Naive thymus-derived CD8-positive, alpha-beta T cell (primary cell): ENCODE measurements at regions not wholly inside any gene's neighbourhood (a gene's known extent, or its start where the extent isn't known, plus 50 kb on each side); places are given as distances from the start of the nearest gene placed in this dataset.

Experiments
- ATAC-seq, 2 donors: fragments of 150-1000 bp; cut with Tn5 transposase in 1 of 2; sonication (Bioruptor Pico), chemical (Tn5 transposase) in 1 of 2; 1 replicate in 1 of 2; 2 replicates in 1 of 2; pipeline ENCODE4 v1.10.0; 2021; ENCODE audit warnings: mild to moderate bottlenecking in 2 of 2, moderate library complexity in 2 of 2
- POLR2A ChIA-PET: fragments of 350-600 bp; sonication (Branson Sonifier 250); formaldehyde crosslinking; loops from one replicate; lab custom pipeline; 2021; ENCODE audit warnings: antibody characterized with exemption; lab: Charles Lee
- DNase-seq, 10 donors: peaks; one replicate each; pipeline versions ENCODE4 v3.0.0 to v3.0.0-alpha.2; 2020 to 2022
- H3K27ac Mint-ChIP-seq, 10 donors: one replicate each; pipeline ENCODE4 v1.8.0; 2020 to 2022; ENCODE audit warnings: mild to moderate bottlenecking in 10 of 10, mixed read lengths in 10 of 10, moderate library complexity in 4 of 10, inconsistent platforms in 1 of 10
- H3K27me3 Mint-ChIP-seq, 5 donors: one replicate each; pipeline ENCODE4 v1.8.0; 2021 to 2022; ENCODE audit warnings: mixed read lengths in 5 of 5
- H3K36me3 Mint-ChIP-seq, 3 donors: one replicate each; pipeline ENCODE4 v1.8.0; 2020 to 2022; ENCODE audit warnings: mixed read lengths in 3 of 3, mild to moderate bottlenecking in 2 of 3, inconsistent platforms in 1 of 3
- H3K4me1 Mint-ChIP-seq, 4 donors: one replicate each; pipeline ENCODE4 v1.8.0; 2021 to 2022; ENCODE audit warnings: mixed read lengths in 4 of 4
- H3K4me3 Mint-ChIP-seq, 10 donors: one replicate each; pipeline ENCODE4 v1.8.0; 2020 to 2022; ENCODE audit warnings: mild to moderate bottlenecking in 10 of 10, mixed read lengths in 10 of 10, moderate library complexity in 6 of 10, inconsistent platforms in 1 of 10
- H3K9me3 Mint-ChIP-seq, 9 donors: one replicate each; pipeline ENCODE4 v1.8.0; 2020 to 2022; ENCODE audit warnings: mixed read lengths in 9 of 9, mild to moderate bottlenecking in 3 of 9, inconsistent platforms in 1 of 9, moderate library complexity in 1 of 9

DNA sequence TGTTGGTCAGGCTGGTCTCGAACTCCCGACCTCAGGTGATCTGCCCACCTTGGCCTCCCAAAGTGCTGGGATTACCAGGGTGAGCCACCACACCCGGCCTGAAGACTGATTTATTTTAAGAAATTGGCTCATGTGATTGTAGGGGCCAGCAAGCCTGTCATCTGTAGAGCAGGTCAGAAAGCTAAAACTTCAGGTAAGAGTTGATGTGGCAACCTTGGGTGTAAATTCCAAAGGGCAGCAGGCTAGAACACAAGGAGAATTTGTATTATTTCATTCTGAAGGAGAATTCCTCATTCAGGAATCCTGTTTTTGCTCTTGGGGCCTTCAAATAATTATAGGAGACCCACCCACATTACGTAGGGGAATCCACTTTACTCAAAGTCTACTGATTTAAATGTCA lies 728.7 kb downstream of the LTN1 start:
- no peak for ATAC-seq
- POLR2A ChIA-PET, result no interaction called here

DNA sequence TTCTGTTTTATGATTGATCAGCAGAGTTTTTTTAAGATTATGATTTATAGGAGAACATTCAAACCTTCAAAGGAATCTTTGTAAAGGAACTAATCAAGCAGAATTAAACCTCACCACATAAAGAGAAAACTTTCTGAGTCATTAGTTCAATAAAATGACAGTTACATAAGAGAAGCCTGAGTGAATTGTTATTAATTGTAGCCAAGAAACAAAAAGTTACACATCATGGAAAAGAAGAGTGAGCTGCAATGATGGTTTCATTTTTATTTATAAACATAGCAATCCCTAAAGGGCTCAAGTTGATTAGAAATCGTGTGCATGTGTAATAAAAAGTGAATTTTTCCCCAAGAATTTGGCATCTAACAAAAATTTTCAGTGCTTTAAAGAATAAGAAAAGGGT lies 731.4 kb downstream of the LTN1 start:
- Mint-ChIP-seq H3K9me3 (no peaks in the 10 kb centered on the region), H3K4me3 (no peak overlapping the region), H3K4me1 (no peaks in the 10 kb centered on the region), H3K36me3 (no peaks in the 10 kb centered on the region), H3K27ac (no peak overlapping the region), H3K27me3 (peaks cover 0 to 4% (median 0%) of the 10 kb centered on the region in 5 donors)
- no peak for DNase-seq
- POLR2A ChIA-PET, result no interaction called here
- ATAC-seq, result no peak

More for the DNA sequence above, 728.7 kb downstream of the LTN1 start:
- no peak overlapping the region for H3K4me3 Mint-ChIP-seq
- no peak overlapping the region for H3K27ac Mint-ChIP-seq
- no peaks in the 10 kb centered on the region for H3K4me1 Mint-ChIP-seq
- peaks cover 0 to 4% (median 0%) of the 10 kb centered on the region in 5 donors for H3K27me3 Mint-ChIP-seq
- no peak for DNase-seq
- H3K36me3 Mint-ChIP-seq, result no peaks in the 10 kb centered on the region
- H3K9me3 Mint-ChIP-seq, result no peaks in the 10 kb centered on the region

DNA sequence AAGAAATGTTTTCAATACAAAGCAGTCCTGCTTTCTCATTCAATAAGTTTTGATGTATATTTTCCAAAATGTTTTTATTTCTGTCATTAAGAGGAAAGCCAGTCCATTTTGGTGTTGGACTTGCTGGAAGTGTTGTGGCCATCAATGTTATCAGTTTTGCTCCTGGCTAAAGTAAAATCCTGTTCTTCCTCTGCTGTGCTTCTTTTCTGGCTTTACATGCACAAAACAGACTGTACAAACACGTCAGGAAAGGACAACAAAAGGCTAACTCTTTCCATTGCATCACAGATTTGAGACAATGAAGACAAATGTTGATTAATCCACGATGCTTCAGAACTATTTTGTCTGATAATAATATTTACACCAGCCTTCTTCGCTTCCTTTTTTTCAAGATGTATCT lies 735.4 kb downstream of the LTN1 start:
- Mint-ChIP-seq H3K4me1 (no peaks in the 10 kb centered on the region), H3K36me3 (no peaks in the 10 kb centered on the region), H3K9me3 (peaks cover 0 to 1% (median 0%) of the 10 kb centered on the region in 9 donors), H3K4me3 (no peak overlapping the region), H3K27ac (no peak overlapping the region), H3K27me3 (peaks cover 0 to 4% (median 1%) of the 10 kb centered on the region in 5 donors)
- DNase-seq (no peak), ATAC-seq (no peak)
- POLR2A ChIA-PET, result no interaction called here

DNA sequence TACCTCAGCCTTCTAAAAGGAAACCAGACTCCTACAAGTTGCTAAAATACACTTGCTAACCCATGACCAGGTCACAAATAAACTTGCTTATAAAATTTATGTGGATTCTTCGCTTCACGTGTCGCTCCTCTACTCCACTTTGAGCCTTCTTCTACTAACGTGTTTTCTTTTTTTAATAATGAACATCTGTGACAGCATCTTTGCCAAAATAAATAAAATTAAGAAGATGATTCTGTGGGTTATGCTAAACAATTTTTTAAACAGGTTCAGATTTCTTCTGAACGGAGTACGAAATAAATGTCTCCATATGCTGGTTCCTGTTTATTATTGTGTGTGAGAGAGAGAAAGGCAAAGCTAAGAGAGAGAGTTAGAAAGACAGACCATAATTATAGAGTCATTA lies 735.8 kb downstream of the LTN1 start:
- POLR2A ChIA-PET, result no interaction called here
- peaks cover 0 to 1% (median 0%) of the 10 kb centered on the region in 9 donors for H3K9me3 Mint-ChIP-seq

DNA sequence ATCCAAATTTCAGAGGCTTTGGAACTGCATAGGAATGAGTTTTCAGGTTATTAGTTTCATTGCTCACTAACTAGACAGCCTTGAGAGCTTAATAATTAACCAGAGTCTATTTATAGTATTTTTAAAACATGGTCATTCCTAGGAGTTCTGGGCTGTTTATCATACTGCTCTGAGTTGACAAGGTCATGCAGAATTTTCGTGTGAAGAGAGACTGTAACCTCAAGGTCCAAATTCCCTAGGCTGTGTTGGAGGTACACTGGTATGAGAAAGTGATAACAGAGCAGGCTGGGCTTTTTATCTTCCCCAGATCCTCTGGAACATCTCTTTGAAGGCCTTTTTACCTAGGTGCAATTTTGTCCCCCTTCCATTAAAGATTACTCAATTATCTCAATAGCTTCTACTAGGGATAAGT lies 736.3 kb downstream of the LTN1 start:
- Mint-ChIP-seq H3K27ac (no peak overlapping the region), H3K27me3 (peaks cover 0 to 4% (median 1%) of the 10 kb centered on the region in 5 donors), H3K4me3 (no peak overlapping the region), H3K4me1 (no peaks in the 10 kb centered on the region), H3K36me3 (no peaks in the 10 kb centered on the region), H3K9me3 (peaks cover 0 to 1% (median 0%) of the 10 kb centered on the region in 9 donors)
- POLR2A ChIA-PET, result no interaction called here
- ATAC-seq (no peak), DNase-seq (no peak)

More for the DNA sequence above, 735.8 kb downstream of the LTN1 start:
- Mint-ChIP-seq H3K4me3 (no peak overlapping the region), H3K27ac (no peak overlapping the region), H3K36me3 (no peaks in the 10 kb centered on the region), H3K27me3 (peaks cover 0 to 4% (median 1%) of the 10 kb centered on the region in 5 donors), H3K4me1 (no peaks in the 10 kb centered on the region)
- DNase-seq (no peak), ATAC-seq (no peak)

DNA sequence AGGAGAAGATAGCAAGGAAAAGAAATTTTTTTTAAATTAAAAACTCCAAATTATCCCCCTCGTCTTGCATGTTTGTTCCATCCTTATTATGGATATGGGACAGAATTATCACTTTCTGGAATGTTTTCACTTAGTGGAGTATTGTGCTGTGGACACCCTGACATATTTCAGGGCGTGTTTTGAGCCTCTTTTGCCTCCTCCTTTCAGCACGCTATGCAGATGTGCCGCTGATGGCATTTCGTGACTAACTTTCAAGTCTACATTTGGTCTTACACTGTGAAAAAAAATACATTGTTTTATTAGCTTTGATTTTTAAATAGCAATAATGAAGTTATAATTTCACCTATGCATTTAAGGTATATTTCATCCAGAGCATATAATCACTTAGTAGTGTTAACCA lies 738.7 kb downstream of the LTN1 start:
- no peak overlapping the region for H3K4me3 Mint-ChIP-seq
- H3K36me3 Mint-ChIP-seq, result no peaks in the 10 kb centered on the region
- no peak for ATAC-seq
- H3K27ac Mint-ChIP-seq, result no peak overlapping the region
- no peak for DNase-seq
- H3K9me3 Mint-ChIP-seq, result peaks cover 0 to 1% (median 0%) of the 10 kb centered on the region in 9 donors
- POLR2A ChIA-PET, result no interaction called here
- H3K27me3 Mint-ChIP-seq, result peaks cover 0 to 3% (median 0%) of the 10 kb centered on the region in 5 donors
- H3K4me1 Mint-ChIP-seq, result no peaks in the 10 kb centered on the region

DNA sequence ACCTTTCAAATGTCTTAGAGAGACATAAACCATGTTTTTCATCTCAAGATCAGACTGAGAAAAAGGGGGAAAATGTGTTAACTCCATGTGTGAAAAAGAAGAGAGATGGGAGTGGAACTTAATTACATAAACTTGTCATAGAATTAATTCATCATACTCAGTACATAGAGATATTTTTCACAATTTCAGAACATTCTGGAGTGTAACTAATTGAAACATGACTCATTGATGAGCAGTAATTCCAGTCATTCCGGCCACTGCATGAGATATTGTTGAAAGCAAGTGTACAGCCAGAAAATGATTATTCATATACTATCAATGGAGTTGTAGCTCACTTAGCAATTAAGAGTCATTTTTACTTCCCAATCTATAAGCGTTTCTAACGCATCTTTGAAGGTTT lies 739.3 kb downstream of the LTN1 start:
- DNase-seq (no peak), ATAC-seq (no peak)
- Mint-ChIP-seq H3K27ac (no peak overlapping the region), H3K4me1 (no peaks in the 10 kb centered on the region), H3K36me3 (no peaks in the 10 kb centered on the region), H3K27me3 (peaks cover 0 to 3% (median 0%) of the 10 kb centered on the region in 5 donors), H3K4me3 (no peak overlapping the region), H3K9me3 (peaks cover 0 to 1% (median 0%) of the 10 kb centered on the region in 9 donors)
- POLR2A ChIA-PET, result no interaction called here

DNA sequence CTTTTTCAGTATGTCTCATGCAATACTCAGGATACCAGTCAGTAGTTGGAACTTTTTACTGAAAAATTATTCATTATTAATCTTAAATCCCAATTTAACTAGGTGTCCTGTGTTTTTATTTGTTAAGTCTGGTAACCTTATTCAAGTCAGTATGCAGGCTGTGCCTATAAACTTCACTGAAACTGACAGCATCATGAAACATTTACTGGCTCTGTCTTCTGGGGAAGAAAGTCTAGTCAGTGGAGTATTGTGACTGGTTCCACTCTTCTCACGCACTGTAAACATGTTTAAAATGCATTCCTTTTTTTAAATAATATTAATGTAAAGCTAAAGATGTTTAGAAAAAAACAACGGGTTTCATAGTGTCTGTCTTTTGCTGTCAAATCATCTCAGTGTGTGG lies 739.7 kb downstream of the LTN1 start:
- ATAC-seq (no peak), DNase-seq (no peak)
- Mint-ChIP-seq H3K27me3 (peaks cover 0 to 3% (median 0%) of the 10 kb centered on the region in 5 donors), H3K27ac (no peak overlapping the region), H3K4me3 (no peak overlapping the region), H3K4me1 (no peaks in the 10 kb centered on the region), H3K36me3 (no peaks in the 10 kb centered on the region), H3K9me3 (peaks cover 0 to 1% (median 0%) of the 10 kb centered on the region in 9 donors)
- POLR2A ChIA-PET, result no interaction called here

DNA sequence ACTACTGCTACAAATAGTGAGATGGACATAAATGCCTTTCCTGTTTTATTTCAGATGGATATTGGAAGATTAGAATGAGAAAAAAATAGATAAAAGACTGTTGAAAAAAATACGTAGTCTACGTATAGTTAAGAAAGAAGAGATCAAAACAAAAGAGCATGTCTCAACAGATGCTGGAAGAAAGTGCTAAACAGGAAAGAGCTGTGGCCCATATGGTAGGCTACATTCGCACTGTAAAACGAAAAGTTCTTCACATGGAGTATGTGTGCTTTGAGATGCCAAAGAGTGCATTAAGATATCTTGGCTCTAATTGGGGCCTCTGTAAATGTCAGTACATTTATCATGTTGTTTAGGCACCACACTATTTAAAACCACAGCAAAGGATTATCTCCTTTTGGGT lies 741.7 kb downstream of the LTN1 start:
- ATAC-seq (no peak), DNase-seq (no peak)
- no peak overlapping the region for H3K27ac Mint-ChIP-seq
- no peaks in the 10 kb centered on the region for H3K36me3 Mint-ChIP-seq
- POLR2A ChIA-PET, result no interaction called here
- H3K4me1 Mint-ChIP-seq, result no peaks in the 10 kb centered on the region
- H3K4me3 Mint-ChIP-seq, result no peak overlapping the region
- peaks cover 0 to 3% (median 0%) of the 10 kb centered on the region in 5 donors for H3K27me3 Mint-ChIP-seq
- H3K9me3 Mint-ChIP-seq, result peaks cover 0 to 1% (median 0%) of the 10 kb centered on the region in 9 donors

DNA sequence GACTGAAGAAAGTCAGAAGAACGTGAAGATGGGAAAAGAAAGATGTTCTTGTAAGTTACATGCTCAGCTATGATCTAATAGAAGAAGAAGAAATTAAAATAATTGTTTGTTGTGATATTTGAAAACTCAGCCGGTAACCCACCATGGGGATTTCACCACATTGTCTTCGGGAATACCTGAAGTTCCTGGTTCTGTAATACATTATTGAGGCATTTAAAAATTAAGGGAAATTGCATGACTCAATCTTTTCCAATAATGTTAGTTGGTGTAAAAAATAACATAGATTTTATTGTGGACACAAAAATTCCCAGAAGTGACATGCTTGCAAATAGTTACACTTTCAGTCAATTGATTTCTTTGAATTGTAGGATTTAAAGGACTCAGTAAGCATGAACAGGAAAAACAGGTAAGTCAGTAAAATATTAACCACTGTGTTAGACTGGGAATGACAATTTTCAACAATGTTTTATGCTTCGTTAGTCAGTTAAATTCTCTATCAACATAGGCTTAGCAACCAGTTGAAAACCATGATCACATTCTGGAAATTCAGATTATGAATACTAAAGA lies 745.1 kb downstream of the LTN1 start:
- POLR2A ChIA-PET, result no interaction called here

DNA sequence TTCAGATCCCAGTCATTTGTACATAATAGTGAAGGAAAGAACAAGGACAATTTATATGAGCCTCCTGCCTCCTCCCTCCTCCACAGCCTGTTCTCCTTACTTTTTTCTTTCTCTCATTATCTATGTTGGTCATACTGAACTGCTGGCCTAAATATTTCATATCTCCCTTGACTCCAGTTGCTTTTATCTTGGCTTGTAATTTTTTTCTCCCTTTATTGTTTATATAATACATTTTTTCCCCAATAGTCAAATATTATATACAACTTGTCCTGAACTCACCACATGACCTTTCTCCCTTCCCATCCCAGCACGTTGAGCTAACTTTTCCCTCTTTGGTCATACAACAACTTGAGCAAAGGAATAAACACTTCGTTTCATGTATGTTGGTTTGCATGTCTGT lies 752.1 kb downstream of the LTN1 start:
- no peak overlapping the region for H3K27ac Mint-ChIP-seq
- POLR2A ChIA-PET, result no interaction called here
- peaks cover 0 to 3% (median 0%) of the 10 kb centered on the region in 5 donors for H3K27me3 Mint-ChIP-seq
- ATAC-seq (no peak), DNase-seq (no peak)
- no peak overlapping the region for H3K4me3 Mint-ChIP-seq
- H3K36me3 Mint-ChIP-seq, result no peaks in the 10 kb centered on the region
- H3K4me1 Mint-ChIP-seq, result no peaks in the 10 kb centered on the region
- peaks cover 0 to 4% (median 0%) of the 10 kb centered on the region in 9 donors for H3K9me3 Mint-ChIP-seq

More for the DNA sequence above, 745.1 kb downstream of the LTN1 start:
- no peak overlapping the region for H3K27ac Mint-ChIP-seq
- DNase-seq, result no peak
- H3K4me3 Mint-ChIP-seq, result no peak overlapping the region
- no peaks in the 10 kb centered on the region for H3K4me1 Mint-ChIP-seq
- no peaks in the 10 kb centered on the region for H3K36me3 Mint-ChIP-seq
- H3K27me3 Mint-ChIP-seq, result no peaks in the 10 kb centered on the region
- ATAC-seq, result no peak
- H3K9me3 Mint-ChIP-seq, result no peaks in the 10 kb centered on the region

DNA sequence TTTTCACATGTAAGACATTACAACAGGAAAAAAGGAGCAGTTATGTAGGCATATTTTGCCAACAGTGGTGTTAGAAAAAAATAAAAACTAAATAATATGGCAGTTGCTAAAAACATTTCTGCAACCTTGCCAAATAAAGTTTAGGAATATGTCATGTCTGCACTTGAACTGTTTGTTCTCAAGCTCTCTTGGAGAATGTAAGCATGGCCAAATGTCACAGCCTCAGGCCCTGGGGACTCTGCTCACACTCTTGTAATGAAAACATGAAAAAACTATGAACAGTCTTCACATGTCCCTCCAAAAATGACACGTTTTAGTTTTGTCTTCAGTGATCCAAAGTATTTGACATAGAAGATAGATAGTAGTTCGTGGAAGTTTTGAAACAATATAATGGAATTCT lies 753.3 kb downstream of the LTN1 start:
- Mint-ChIP-seq H3K9me3 (peaks cover 0 to 4% (median 0%) of the 10 kb centered on the region in 9 donors), H3K36me3 (no peaks in the 10 kb centered on the region), H3K27ac (no peak overlapping the region), H3K4me1 (no peaks in the 10 kb centered on the region), H3K27me3 (peaks cover 0 to 4% (median 2%) of the 10 kb centered on the region in 5 donors), H3K4me3 (no peak overlapping the region)
- POLR2A ChIA-PET, result no interaction called here
- DNase-seq, result no peak
- ATAC-seq, result no peak

DNA sequence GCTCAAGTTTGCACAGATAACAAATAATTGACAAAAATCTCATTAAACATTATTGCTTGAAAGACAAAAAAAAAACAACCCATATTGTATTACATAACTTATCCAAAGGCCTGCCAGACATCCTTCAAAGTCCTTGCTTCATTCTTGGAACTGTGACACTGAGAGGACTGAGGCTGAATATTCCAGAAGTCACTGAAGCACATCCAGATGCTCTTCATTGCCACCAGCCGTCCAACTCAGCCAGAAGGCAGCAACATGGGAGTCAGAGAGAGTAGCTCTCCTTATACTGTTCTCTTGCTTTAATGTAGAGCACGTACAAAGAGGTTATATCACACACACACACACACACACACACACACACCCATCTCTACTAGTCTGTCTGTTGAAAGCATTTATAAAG lies 755.0 kb downstream of the LTN1 start:
- POLR2A ChIA-PET, result no interaction called here
- DNase-seq, result no peak
- Mint-ChIP-seq H3K4me1 (no peaks in the 10 kb centered on the region), H3K27ac (no peak overlapping the region), H3K9me3 (peaks cover 0 to 6% (median 0%) of the 10 kb centered on the region in 9 donors), H3K36me3 (no peaks in the 10 kb centered on the region), H3K27me3 (peaks cover 3 to 15% (median 6%) of the 10 kb centered on the region in 5 donors), H3K4me3 (no peak overlapping the region)
- no peak for ATAC-seq
